SKM-1 treated with dmso at 0.1 percent for 144 hours (cell line): ENCODE measurements at regions not wholly inside any gene's neighbourhood (a gene's known extent, or its start where the extent isn't known, plus 50 kb on each side); places are given as distances from the start of the nearest gene placed in this dataset.
"Not testable (repeated sequence)": the region's sequence is repeated elsewhere in the genome, so short reads cannot be mapped to it uniquely, and the experiment has no call there.

Source experiments
- DNase-seq: peaks from one replicate; lab custom pipeline; 2025; ENCODE audit not compliant: unreplicated experiment; lab: John Stamatoyannopoulos, UW

- DNase-seq, result no peak
Measured at GRCh38 chr4:159639671-159640323, 536.9 kb downstream of the RAPGEF2 start.

GRCh38 chr4:159649237-159649636 lies 546.4 kb downstream of the RAPGEF2 start:
- DNase-seq, result no peak

- no peak for DNase-seq
Measured at GRCh38 chr4:159652871-159653270, 550.0 kb downstream of the RAPGEF2 start.

- DNase-seq, result no peak
Measured at GRCh38 chr4:159655547-159655946, 552.7 kb downstream of the RAPGEF2 start.

- no peak for DNase-seq
Measured at GRCh38 chr4:159669094-159669493, 566.2 kb downstream of the RAPGEF2 start.

GRCh38 chr4:159673221-159673620 lies 570.3 kb downstream of the RAPGEF2 start:
- no peak for DNase-seq

- no peak for DNase-seq
Measured at GRCh38 chr4:159674241-159674640, 571.4 kb downstream of the RAPGEF2 start.

GRCh38 chr4:159677521-159677920 lies 574.6 kb downstream of the RAPGEF2 start:
- DNase-seq, result no peak

- no peak for DNase-seq
Measured at GRCh38 chr4:159682996-159683395, 580.1 kb downstream of the RAPGEF2 start.

GRCh38 chr4:159684061-159684460 lies 581.2 kb downstream of the RAPGEF2 start:
- no peak for DNase-seq

- DNase-seq, result no peak
Measured at GRCh38 chr4:159685340-159686092, 582.6 kb downstream of the RAPGEF2 start.

- no peak for DNase-seq
Measured at GRCh38 chr4:159689526-159689925, 586.6 kb downstream of the RAPGEF2 start.

- DNase-seq, result no peak
Measured at GRCh38 chr4:159697322-159698283, 594.7 kb downstream of the RAPGEF2 start.

GRCh38 chr4:159698336-159698735 lies 595.5 kb downstream of the RAPGEF2 start:
- DNase-seq, result no peak

- DNase-seq, result no peak
Measured at GRCh38 chr4:159702200-159702599, 599.3 kb downstream of the RAPGEF2 start.

- no peak for DNase-seq
Measured at GRCh38 chr4:159705334-159705733, 602.5 kb downstream of the RAPGEF2 start.

- DNase-seq, result no peak
Measured at GRCh38 chr4:159706704-159707103, 603.8 kb downstream of the RAPGEF2 start.

- not testable (repeated sequence) for DNase-seq
Measured at GRCh38 chr4:159715180-159715579, 612.3 kb downstream of the RAPGEF2 start.

GRCh38 chr4:159719531-159719930 lies 616.7 kb downstream of the RAPGEF2 start:
- no peak for DNase-seq

- no peak for DNase-seq
Measured at GRCh38 chr4:159722052-159722451, 619.2 kb downstream of the RAPGEF2 start.

- DNase-seq, result no peak
Measured at GRCh38 chr4:159722918-159723317, 620.0 kb downstream of the RAPGEF2 start.
